Loucy (cell line): ENCODE measurements at regions not wholly inside any gene's neighbourhood (a gene's known extent, or its start where the extent isn't known, plus 50 kb on each side); places are given as distances from the start of the nearest gene placed in this dataset.

Experiments
- CTCF ChIP-seq: fragments of 200-600 bp; sonication (generic); conservative IDR thresholded peaks from 2 replicates; pipeline ENCODE4 v1.5.1; 2014; ENCODE audit warnings: mild to moderate bottlenecking, antibody characterized with exemption, low read length
- EZH2phosphoT487 ChIP-seq: fragments of 200-600 bp; IDR thresholded peaks from 2 replicates; pipeline ENCODE4 v1.6.1; 2018; ENCODE audit warnings: antibody characterized with exemption, mild to moderate bottlenecking, moderate library complexity, borderline replicate concordance

DNA sequence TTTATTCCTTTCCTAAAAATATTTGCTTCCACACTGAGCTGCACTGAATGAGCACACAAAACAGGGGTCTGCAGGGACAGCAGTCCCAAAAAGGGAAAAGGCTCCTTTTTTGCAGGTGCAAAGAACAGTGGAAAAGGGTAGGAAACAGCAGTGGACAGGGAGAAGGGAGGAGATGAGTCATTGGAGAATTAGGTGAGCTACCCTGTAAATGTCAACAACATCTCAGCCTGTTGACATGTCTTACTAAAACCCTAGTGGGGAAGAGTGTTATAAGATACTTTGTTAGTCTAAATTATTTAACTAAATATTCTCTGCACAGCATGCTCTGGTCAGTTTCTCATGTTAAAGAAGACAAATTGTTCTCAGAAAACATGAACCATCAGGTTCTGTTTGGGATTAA, 151.5 kb upstream of the FBXL4 start:
- TF ChIP-seq CTCF (no peak), EZH2phosphoT487 (no peak)
